ENCODE measurements at regions not wholly inside any gene's neighbourhood (a gene's known extent, or its start where the extent isn't known, plus 50 kb on each side); places are given as distances from the start of the nearest gene placed in this dataset.
A peak's percentile ranks its signal among the peaks of the same experiment; 100 is the strongest.

- intact Hi-C loops (cut with micrococcal nuclease) = no loop called here
- Mint-ChIP-seq H3K27me3 (ENCODE audit: insufficient read depth, unreplicated experiment) (no peaks in the 10 kb centered on the region), H3K9me3 (ENCODE audit: unreplicated experiment) (peaks cover 14% of the 10 kb centered on the region), H3K4me3 (ENCODE audit: unreplicated experiment) (no peak overlapping the region), H3K36me3 (ENCODE audit: insufficient read depth, unreplicated experiment) (no peaks in the 10 kb centered on the region), H3K27ac (ENCODE audit: low read depth, unreplicated experiment) (peak overlapping the region; percentile 76), H3K4me1 (ENCODE audit: insufficient read depth, unreplicated experiment) (peaks cover 30% of the 10 kb centered on the region)
- BruUV-seq (replicated peaks) = no TSS peak
- DNase-seq (ENCODE audit: unreplicated experiment) = peak; percentile 94
- TF ChIP-seq CTCF (IDR thresholded peaks at IDR 0.05; ENCODE audit: unreplicated experiment) = no peak
- ChIA-PET CTCF (interaction anchor here (0.6 kb wide), 1 partner anchor 63 kb away, joined by 4 read pairs; no protein-coding TSS in a partner anchor), POLR2A (interaction anchor here (0.8 kb wide), 1 partner anchor 10 kb away, joined by 3 read pairs; no protein-coding TSS in a partner anchor)
Measured at GRCh38 chr6:153790048-153790447, 249.0 kb upstream of the OPRM1 start.

- no peak overlapping the region for H3K27ac Mint-ChIP-seq (ENCODE audit: low read depth, unreplicated experiment)
- ChIA-PET POLR2A (no interaction called here), CTCF (interaction anchor here (0.7 kb wide), 1 partner anchor 528 kb away, joined by 3 read pairs; no protein-coding TSS in a partner anchor)
- no peaks in the 10 kb centered on the region for H3K27me3 Mint-ChIP-seq (ENCODE audit: insufficient read depth, unreplicated experiment)
- peaks cover 8% of the 10 kb centered on the region for H3K9me3 Mint-ChIP-seq (ENCODE audit: unreplicated experiment)
- H3K4me3 Mint-ChIP-seq (ENCODE audit: unreplicated experiment) = no peak overlapping the region
- H3K4me1 Mint-ChIP-seq (ENCODE audit: insufficient read depth, unreplicated experiment) = peaks cover 25% of the 10 kb centered on the region
- no peaks in the 10 kb centered on the region for H3K36me3 Mint-ChIP-seq (ENCODE audit: insufficient read depth, unreplicated experiment)
- BruUV-seq (replicated peaks) = no TSS peak
- no peak for TF ChIP-seq CTCF (IDR thresholded peaks at IDR 0.05; ENCODE audit: unreplicated experiment)
- DNase-seq (ENCODE audit: unreplicated experiment) = no peak
- intact Hi-C loops (cut with micrococcal nuclease) = no loop called here
Measured at GRCh38 chr6:153787341-153787606, 251.8 kb upstream of the OPRM1 start.

- H3K27ac Mint-ChIP-seq (ENCODE audit: low read depth, unreplicated experiment) = no peak overlapping the region
- no peaks in the 10 kb centered on the region for H3K27me3 Mint-ChIP-seq (ENCODE audit: insufficient read depth, unreplicated experiment)
- no peak for TF ChIP-seq CTCF (IDR thresholded peaks at IDR 0.05; ENCODE audit: unreplicated experiment)
- H3K9me3 Mint-ChIP-seq (ENCODE audit: unreplicated experiment) = no peaks in the 10 kb centered on the region
- DNase-seq (ENCODE audit: unreplicated experiment) = no peak
- CTCF ChIA-PET = no interaction called here
- intact Hi-C loops (cut with micrococcal nuclease) = no loop called here
- H3K36me3 Mint-ChIP-seq (ENCODE audit: insufficient read depth, unreplicated experiment) = no peaks in the 10 kb centered on the region
- H3K4me3 Mint-ChIP-seq (ENCODE audit: unreplicated experiment) = no peak overlapping the region
- no TSS peak for BruUV-seq (replicated peaks)
- POLR2A ChIA-PET = interaction anchor here (0.7 kb wide), 1 partner anchor 20 kb away, joined by 4 read pairs; no protein-coding TSS in a partner anchor
- H3K4me1 Mint-ChIP-seq (ENCODE audit: insufficient read depth, unreplicated experiment) = peaks cover 4% of the 10 kb centered on the region
Measured at GRCh38 chr6:153781306-153781705, 257.7 kb upstream of the OPRM1 start.

GRCh38 chr6:153780011-153780410 lies 259.0 kb upstream of the OPRM1 start:
- TF ChIP-seq CTCF (IDR thresholded peaks at IDR 0.05; ENCODE audit: unreplicated experiment) = no peak
- no peak overlapping the region for H3K27ac Mint-ChIP-seq (ENCODE audit: low read depth, unreplicated experiment)
- intact Hi-C loops (cut with micrococcal nuclease) = no loop called here
- no peak overlapping the region for H3K4me3 Mint-ChIP-seq (ENCODE audit: unreplicated experiment)
- ChIA-PET CTCF (no interaction called here), POLR2A (no interaction called here)
- DNase-seq (ENCODE audit: unreplicated experiment) = no peak
- H3K4me1 Mint-ChIP-seq (ENCODE audit: insufficient read depth, unreplicated experiment) = no peaks in the 10 kb centered on the region
- BruUV-seq (replicated peaks) = no TSS peak
- H3K9me3 Mint-ChIP-seq (ENCODE audit: unreplicated experiment) = no peaks in the 10 kb centered on the region
- no peaks in the 10 kb centered on the region for H3K36me3 Mint-ChIP-seq (ENCODE audit: insufficient read depth, unreplicated experiment)
- no peaks in the 10 kb centered on the region for H3K27me3 Mint-ChIP-seq (ENCODE audit: insufficient read depth, unreplicated experiment)

Measured in MCF 10A (cell line).